Neural cell (in vitro differentiated cells): ENCODE measurements at regions not wholly inside any gene's neighbourhood (a gene's known extent, or its start where the extent isn't known, plus 50 kb on each side); places are given as distances from the start of the nearest gene placed in this dataset.

Source experiments
- CTCF ChIP-seq: fragments of 450-650 bp; IDR thresholded peaks from 2 replicates; pipeline ENCODE4 v1.5.1; 2014; ENCODE audit warnings: antibody characterized with exemption, mild to moderate bottlenecking, moderate library complexity; ENCODE audit not compliant: poor library complexity, severe bottlenecking
- MXI1 ChIP-seq: fragments of 450-650 bp; conservative IDR thresholded peaks from 2 replicates; pipeline ENCODE4 v1.6.1; 2014; ENCODE audit warnings: antibody characterized with exemption, mild to moderate bottlenecking; ENCODE audit not compliant: poor library complexity, severe bottlenecking
- TF ChIP-seq, protein P1 (sequence below): IDR thresholded peaks from 2 replicates; pipeline ENCODE4 v1.6.1; 2012; ENCODE audit warnings: borderline replicate concordance

GRCh38 chr4:121534187-121534586 is 153.4 kb upstream of the QRFPR start:
- TF ChIP-seq CTCF (no peak), MXI1 (no peak)
- TF ChIP-seq, protein P1, sequence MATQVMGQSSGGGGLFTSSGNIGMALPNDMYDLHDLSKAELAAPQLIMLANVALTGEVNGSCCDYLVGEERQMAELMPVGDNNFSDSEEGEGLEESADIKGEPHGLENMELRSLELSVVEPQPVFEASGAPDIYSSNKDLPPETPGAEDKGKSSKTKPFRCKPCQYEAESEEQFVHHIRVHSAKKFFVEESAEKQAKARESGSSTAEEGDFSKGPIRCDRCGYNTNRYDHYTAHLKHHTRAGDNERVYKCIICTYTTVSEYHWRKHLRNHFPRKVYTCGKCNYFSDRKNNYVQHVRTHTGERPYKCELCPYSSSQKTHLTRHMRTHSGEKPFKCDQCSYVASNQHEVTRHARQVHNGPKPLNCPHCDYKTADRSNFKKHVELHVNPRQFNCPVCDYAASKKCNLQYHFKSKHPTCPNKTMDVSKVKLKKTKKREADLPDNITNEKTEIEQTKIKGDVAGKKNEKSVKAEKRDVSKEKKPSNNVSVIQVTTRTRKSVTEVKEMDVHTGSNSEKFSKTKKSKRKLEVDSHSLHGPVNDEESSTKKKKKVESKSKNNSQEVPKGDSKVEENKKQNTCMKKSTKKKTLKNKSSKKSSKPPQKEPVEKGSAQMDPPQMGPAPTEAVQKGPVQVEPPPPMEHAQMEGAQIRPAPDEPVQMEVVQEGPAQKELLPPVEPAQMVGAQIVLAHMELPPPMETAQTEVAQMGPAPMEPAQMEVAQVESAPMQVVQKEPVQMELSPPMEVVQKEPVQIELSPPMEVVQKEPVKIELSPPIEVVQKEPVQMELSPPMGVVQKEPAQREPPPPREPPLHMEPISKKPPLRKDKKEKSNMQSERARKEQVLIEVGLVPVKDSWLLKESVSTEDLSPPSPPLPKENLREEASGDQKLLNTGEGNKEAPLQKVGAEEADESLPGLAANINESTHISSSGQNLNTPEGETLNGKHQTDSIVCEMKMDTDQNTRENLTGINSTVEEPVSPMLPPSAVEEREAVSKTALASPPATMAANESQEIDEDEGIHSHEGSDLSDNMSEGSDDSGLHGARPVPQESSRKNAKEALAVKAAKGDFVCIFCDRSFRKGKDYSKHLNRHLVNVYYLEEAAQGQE = no peak
